AG04449 (cell line): ENCODE measurements at regions not wholly inside any gene's neighbourhood (a gene's known extent, or its start where the extent isn't known, plus 50 kb on each side); places are given as distances from the start of the nearest gene placed in this dataset.

Experiments used
- CTCF ChIA-PET: fragments of 350-600 bp; formaldehyde crosslinking; extraction: SDS; loops from one replicate; lab custom pipeline; 2021; ENCODE audit warnings: antibody characterized with exemption; lab: Yijun Ruan, JAX
- POLR2A ChIA-PET: fragments of 400-600, 350-600 bp; formaldehyde crosslinking; extraction: SDS; loops from one replicate; lab custom pipeline; 2020; ENCODE audit warnings: antibody characterized with exemption, inconsistent platforms; lab: Yijun Ruan, JAX
- DNase-seq: peaks from one replicate; pipeline ENCODE4 v3.0.0-alpha.2; 2010; ENCODE audit warnings: low read depth, low spot score
- H3K4me3 ChIP-seq: 2 replicates; pipeline ENCODE4 v1.5.1; 2011; ENCODE audit warnings: low read depth, mild to moderate bottlenecking, control low read depth, low read length
- TF ChIP-seq, protein P1 (sequence below): IDR thresholded peaks from one replicate; pipeline ENCODE4 v1.5.1; 2011; ENCODE audit warnings: mild to moderate bottlenecking, moderate library complexity, low read length, control low read depth, inconsistent platforms; ENCODE audit not compliant: insufficient read depth; ENCODE audit errors: missing control alignments

DNA sequence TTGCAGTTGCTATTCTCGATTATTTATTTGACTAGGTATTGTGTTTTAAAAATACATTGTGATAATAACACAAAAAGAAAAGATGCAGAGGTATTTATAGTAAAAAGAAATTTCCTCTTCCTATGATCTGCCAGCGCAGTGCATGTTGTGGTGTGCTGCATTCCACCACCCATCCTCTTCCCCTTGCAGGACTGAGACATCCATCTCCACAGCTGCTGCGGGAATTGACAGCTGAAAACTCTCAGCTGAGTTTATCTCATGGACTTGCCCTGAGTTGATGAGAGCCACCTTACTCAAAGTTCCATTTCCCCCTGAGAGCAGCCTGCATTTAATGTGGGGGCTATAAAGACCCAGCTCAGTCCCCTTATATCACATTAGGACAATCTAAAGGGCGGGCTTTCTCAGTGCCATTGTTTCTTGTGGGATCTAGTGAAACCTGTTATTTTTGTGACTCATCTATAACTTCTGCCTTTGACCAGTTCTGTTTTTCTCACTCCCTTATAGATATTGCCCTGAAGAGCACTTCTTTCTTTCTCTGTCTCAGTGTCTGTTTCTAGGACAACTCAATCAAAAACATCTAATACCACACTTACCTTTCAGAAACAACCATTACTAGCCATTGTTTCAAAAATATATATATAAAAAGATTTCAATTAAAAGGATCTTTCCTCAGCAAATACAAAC is 698.5 kb downstream of the NR4A2 start:
- ChIA-PET CTCF (no interaction called here), POLR2A (no interaction called here)
- DNase-seq: no peak
- H3K4me3 ChIP-seq: no peak overlapping the region
- TF ChIP-seq, protein P1, sequence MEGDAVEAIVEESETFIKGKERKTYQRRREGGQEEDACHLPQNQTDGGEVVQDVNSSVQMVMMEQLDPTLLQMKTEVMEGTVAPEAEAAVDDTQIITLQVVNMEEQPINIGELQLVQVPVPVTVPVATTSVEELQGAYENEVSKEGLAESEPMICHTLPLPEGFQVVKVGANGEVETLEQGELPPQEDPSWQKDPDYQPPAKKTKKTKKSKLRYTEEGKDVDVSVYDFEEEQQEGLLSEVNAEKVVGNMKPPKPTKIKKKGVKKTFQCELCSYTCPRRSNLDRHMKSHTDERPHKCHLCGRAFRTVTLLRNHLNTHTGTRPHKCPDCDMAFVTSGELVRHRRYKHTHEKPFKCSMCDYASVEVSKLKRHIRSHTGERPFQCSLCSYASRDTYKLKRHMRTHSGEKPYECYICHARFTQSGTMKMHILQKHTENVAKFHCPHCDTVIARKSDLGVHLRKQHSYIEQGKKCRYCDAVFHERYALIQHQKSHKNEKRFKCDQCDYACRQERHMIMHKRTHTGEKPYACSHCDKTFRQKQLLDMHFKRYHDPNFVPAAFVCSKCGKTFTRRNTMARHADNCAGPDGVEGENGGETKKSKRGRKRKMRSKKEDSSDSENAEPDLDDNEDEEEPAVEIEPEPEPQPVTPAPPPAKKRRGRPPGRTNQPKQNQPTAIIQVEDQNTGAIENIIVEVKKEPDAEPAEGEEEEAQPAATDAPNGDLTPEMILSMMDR: no peak

DNA sequence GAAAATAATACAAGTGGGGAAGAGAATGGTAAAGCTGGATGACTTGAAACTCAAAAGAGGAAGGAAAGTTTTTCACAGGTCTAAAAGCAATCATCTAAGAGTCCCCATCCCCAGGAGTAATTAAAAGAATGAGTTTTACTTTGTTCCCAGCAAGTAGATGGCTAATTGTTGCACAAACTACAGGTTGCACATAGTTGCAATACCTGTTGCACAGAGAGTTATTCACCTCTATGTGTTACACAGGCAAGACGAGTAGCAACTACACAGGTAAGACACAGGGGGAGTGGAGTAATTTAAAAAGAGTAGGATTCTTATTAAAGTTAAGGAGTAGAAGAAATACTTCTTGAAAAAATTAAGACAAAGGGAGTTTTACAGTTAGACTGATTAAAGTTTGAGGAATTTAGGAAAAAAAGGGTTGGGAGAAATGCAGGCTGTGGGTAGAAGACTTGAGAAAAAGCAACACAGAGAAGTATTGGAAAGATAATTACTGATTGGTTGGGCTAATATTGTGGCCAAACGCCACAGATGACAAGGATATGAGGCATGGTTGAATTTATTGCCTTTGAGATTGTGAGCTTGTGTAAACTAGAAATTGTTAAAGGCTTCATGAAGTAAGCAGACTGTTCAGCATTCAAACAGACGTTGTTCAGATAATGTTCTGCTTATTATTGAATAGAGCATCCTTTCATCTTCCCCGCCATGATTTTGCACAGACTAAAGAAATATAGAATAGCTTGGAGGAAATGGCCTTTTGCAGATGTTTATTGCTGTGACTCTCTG is 699.3 kb downstream of the NR4A2 start:
- ChIA-PET POLR2A (no interaction called here), CTCF (no interaction called here)
- TF ChIP-seq, protein P1: no peak
- no peak for DNase-seq
- H3K4me3 ChIP-seq: no peak overlapping the region

DNA sequence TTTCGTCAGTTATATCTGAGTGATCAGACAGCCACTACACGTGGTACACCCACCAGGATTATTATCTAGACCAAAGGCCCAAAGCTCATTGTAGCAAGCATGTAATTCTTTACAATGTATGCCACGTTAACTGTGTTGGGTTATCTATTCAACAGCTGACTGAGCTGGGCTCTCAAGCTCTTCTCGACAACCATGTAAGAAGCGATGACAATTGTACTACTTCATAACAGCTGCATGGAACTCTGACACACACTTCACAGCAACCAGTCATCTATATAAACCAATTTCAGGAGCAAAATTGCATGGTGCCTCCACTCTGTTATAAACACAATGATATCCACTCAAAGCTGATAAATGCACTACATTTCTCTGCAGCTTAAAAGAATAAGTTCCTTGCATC is 701.8 kb downstream of the NR4A2 start:
- no peak overlapping the region for H3K4me3 ChIP-seq
- ChIA-PET CTCF (no interaction called here), POLR2A (no interaction called here)
- no peak for DNase-seq
- TF ChIP-seq, protein P1: no peak

DNA sequence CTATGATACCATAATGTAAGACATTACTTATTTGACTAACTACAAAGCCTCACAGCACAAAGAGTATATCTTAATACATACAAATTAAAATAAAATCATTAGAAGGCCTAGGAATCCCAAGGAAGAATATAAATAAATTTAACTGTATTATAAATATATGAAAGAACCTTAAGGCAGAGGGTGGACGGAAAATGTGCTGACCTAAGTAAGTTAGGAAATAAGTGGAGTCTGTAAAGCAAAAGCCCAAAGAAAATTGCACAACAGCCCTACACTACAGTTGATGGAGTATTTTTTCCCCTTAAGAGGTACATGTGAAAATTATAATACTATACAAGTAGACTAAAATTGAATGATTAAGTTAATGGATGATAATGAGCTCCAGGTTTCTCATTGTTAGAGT is 710.1 kb downstream of the NR4A2 start:
- ChIA-PET POLR2A (no interaction called here), CTCF (no interaction called here)
- TF ChIP-seq, protein P1: no peak
- no peak overlapping the region for H3K4me3 ChIP-seq
- DNase-seq: no peak

DNA sequence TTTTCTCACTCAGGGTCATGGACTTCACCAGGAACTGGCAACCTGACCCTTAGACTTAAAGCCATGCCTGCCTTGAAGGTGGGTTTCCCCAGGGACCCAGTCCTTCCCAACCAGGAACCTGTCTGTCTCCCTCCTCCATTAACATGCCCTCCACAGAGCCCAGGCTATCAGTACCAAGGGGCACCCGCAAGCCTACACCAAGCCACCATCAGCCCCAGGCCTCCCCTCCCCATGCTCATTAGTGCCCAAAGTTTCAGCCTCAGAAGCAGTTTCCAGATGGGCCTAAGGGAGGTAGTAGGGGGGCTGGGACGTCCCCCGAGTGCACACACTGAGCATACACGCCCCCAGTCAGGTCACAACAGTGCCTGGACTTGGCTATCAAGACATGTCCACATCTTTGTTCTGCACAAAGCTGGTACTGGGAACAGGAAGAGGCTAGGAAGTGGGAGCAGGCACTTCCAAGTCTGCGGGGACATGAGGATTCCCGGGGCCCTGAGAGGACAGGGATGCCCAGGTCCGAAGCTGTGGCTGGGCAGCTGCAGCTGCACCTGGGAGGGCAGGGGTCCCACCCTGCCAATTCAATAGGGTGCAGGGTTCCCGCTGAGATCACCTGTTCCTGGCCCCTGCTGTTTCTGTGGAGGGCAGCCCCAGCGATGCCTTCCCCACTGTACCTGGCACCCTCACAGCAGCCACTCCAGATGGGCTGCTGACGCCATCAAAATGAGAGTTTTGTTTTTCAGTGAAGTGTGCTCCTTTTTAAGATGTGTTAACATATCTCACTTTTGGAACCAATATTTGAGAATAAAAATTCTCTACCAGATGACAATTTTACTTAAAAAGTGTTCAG is 731.4 kb downstream of the NR4A2 start:
- H3K4me3 ChIP-seq: no peak overlapping the region
- TF ChIP-seq, protein P1: no peak
- ChIA-PET CTCF (no interaction called here), POLR2A (no interaction called here)
- no peak for DNase-seq

DNA sequence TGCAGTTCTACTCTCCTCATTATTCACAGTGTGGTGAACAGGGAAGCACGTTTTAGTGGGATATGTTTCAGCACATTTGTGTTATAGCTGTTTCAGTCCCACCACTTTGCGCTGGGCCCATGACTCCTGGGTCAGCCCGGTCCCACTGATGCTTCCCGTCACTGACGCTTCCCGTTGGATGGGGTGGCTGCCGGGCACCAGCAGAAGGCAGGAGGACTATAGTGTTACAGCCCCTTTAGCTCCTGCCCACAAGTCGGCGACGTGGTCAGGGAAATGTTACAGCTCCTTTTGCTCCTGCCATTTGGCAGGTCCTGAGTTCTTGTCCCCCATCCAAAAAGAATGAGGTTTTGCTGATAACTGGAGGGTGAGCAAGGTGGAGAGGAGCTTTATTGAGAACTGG is 732.2 kb downstream of the NR4A2 start:
- no peak overlapping the region for H3K4me3 ChIP-seq
- POLR2A ChIA-PET: no interaction called here
- CTCF ChIA-PET: no interaction called here
- TF ChIP-seq, protein P1: no peak
- DNase-seq: no peak
